ENCODE measurements at regions not wholly inside any gene's neighbourhood (a gene's known extent, or its start where the extent isn't known, plus 50 kb on each side); places are given as distances from the start of the nearest gene placed in this dataset.

- H3K4me3 ChIP-seq, result no peak overlapping the region
- WGBS, 2 donors, result 39 to 49% methylated on average over 1 of the region's 1 CpG
- no peaks in the 10 kb centered on the region for H3K9me3 ChIP-seq
- H3K4me1 ChIP-seq, result no peaks in the 10 kb centered on the region
- intact Hi-C loops (cut with DNase I; ENCODE audit: low total_unique reads), result no loop called here
- DNase-seq, result no peak
- H3K27ac ChIP-seq, result no peak overlapping the region
- no peaks in the 10 kb centered on the region for H3K27me3 ChIP-seq
- TF ChIP-seq POLR2A (IDR thresholded peaks at IDR 0.05), result no peak
- TF ChIP-seq, protein P1, sequence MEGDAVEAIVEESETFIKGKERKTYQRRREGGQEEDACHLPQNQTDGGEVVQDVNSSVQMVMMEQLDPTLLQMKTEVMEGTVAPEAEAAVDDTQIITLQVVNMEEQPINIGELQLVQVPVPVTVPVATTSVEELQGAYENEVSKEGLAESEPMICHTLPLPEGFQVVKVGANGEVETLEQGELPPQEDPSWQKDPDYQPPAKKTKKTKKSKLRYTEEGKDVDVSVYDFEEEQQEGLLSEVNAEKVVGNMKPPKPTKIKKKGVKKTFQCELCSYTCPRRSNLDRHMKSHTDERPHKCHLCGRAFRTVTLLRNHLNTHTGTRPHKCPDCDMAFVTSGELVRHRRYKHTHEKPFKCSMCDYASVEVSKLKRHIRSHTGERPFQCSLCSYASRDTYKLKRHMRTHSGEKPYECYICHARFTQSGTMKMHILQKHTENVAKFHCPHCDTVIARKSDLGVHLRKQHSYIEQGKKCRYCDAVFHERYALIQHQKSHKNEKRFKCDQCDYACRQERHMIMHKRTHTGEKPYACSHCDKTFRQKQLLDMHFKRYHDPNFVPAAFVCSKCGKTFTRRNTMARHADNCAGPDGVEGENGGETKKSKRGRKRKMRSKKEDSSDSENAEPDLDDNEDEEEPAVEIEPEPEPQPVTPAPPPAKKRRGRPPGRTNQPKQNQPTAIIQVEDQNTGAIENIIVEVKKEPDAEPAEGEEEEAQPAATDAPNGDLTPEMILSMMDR (IDR thresholded peaks at IDR 0.05), result no peak
- no peaks in the 10 kb centered on the region for H3K36me3 ChIP-seq (ENCODE audit: low read depth, missing control alignments)
Observed at GRCh38 chr11:32196137-32196536, 105.3 kb downstream of the RCN1 start.

GRCh38 chr11:32198053-32198452, 107.2 kb downstream of the RCN1 start:
- WGBS, 2 donors, result 86 to 91% methylated on average over 2 of the region's 2 CpGs
- DNase-seq, result no peak

GRCh38 chr11:32200136-32200847, 109.4 kb downstream of the RCN1 start:
- Histone ChIP-seq H3K27me3 (no peaks in the 10 kb centered on the region), H3K4me1 (no peaks in the 10 kb centered on the region), H3K36me3 (ENCODE audit: low read depth, missing control alignments) (no peaks in the 10 kb centered on the region), H3K4me3 (no peak overlapping the region), H3K9me3 (no peaks in the 10 kb centered on the region), H3K27ac (no peak overlapping the region)
- no peak for DNase-seq
- intact Hi-C loops (cut with DNase I; ENCODE audit: low total_unique reads), result no loop called here
- no peak for TF ChIP-seq POLR2A (IDR thresholded peaks at IDR 0.05)
- TF ChIP-seq, protein P1 (IDR thresholded peaks at IDR 0.05), result no peak
- WGBS, 2 donors, result 76 to 81% methylated on average over 19 of the region's 19 CpGs

More at GRCh38 chr11:32198053-32198452, 107.2 kb downstream of the RCN1 start:
- H3K27ac ChIP-seq, result no peak overlapping the region
- H3K27me3 ChIP-seq, result no peaks in the 10 kb centered on the region
- H3K4me1 ChIP-seq, result no peaks in the 10 kb centered on the region
- H3K4me3 ChIP-seq, result no peak overlapping the region
- no peaks in the 10 kb centered on the region for H3K9me3 ChIP-seq
- TF ChIP-seq, protein P1 (IDR thresholded peaks at IDR 0.05), result no peak
- no peak for TF ChIP-seq POLR2A (IDR thresholded peaks at IDR 0.05)
- intact Hi-C loops (cut with DNase I; ENCODE audit: low total_unique reads), result no loop called here
- H3K36me3 ChIP-seq (ENCODE audit: low read depth, missing control alignments), result no peaks in the 10 kb centered on the region

GRCh38 chr11:32204751-32205150, 113.9 kb downstream of the RCN1 start:
- Histone ChIP-seq H3K4me3 (no peak overlapping the region), H3K27ac (no peak overlapping the region), H3K27me3 (no peaks in the 10 kb centered on the region), H3K36me3 (ENCODE audit: low read depth, missing control alignments) (no peaks in the 10 kb centered on the region), H3K9me3 (no peaks in the 10 kb centered on the region), H3K4me1 (no peaks in the 10 kb centered on the region)
- intact Hi-C loops (cut with DNase I; ENCODE audit: low total_unique reads), result no loop called here
- WGBS, 2 donors, result 88 to 91% methylated on average over 4 to 5 of the region's 5 CpGs
- DNase-seq, result no peak
- TF ChIP-seq, protein P1 (IDR thresholded peaks at IDR 0.05), result no peak
- no peak for TF ChIP-seq POLR2A (IDR thresholded peaks at IDR 0.05)

- WGBS, 2 donors, result 52 to 53% methylated on average over 2 to 6 of the region's 6 CpGs
- TF ChIP-seq POLR2A (IDR thresholded peaks at IDR 0.05), result no peak
- TF ChIP-seq, protein P1 (IDR thresholded peaks at IDR 0.05), result no peak
- H3K9me3 ChIP-seq, result no peaks in the 10 kb centered on the region
- H3K4me1 ChIP-seq, result no peaks in the 10 kb centered on the region
- H3K36me3 ChIP-seq (ENCODE audit: low read depth, missing control alignments), result no peaks in the 10 kb centered on the region
- no peak overlapping the region for H3K27ac ChIP-seq
- H3K27me3 ChIP-seq, result no peaks in the 10 kb centered on the region
- DNase-seq, result no peak
- intact Hi-C loops (cut with DNase I; ENCODE audit: low total_unique reads), result no loop called here
- H3K4me3 ChIP-seq, result no peak overlapping the region
Observed at GRCh38 chr11:32210556-32210955, 119.7 kb downstream of the RCN1 start.

Data from testis (tissue), 2 donors.